Glutamatergic neuron (in vitro differentiated cells): ENCODE measurements at regions not wholly inside any gene's neighbourhood (a gene's known extent, or its start where the extent isn't known, plus 50 kb on each side); places are given as distances from the start of the nearest gene placed in this dataset.

Source experiments
- DNase-seq: peaks from one replicate; pipeline ENCODE4 v3.0.0; 2022
- H3K27ac Mint-ChIP-seq: one replicate; pipeline ENCODE4 v1.8.0; 2020; ENCODE audit warnings: mild to moderate bottlenecking, mixed read lengths, inconsistent platforms; ENCODE audit not compliant: unreplicated experiment
- H3K27me3 Mint-ChIP-seq: one replicate; pipeline ENCODE4 v1.8.0; 2020; ENCODE audit warnings: mild to moderate bottlenecking, moderate library complexity, mixed read lengths, inconsistent platforms; ENCODE audit not compliant: unreplicated experiment
- H3K36me3 Mint-ChIP-seq: one replicate; pipeline ENCODE4 v1.8.0; 2020; ENCODE audit warnings: mild to moderate bottlenecking, mixed read lengths, inconsistent platforms; ENCODE audit not compliant: unreplicated experiment
- H3K4me1 Mint-ChIP-seq: one replicate; pipeline ENCODE4 v1.8.0; 2020; ENCODE audit warnings: mild to moderate bottlenecking, low read depth, mixed read lengths, inconsistent platforms; ENCODE audit not compliant: unreplicated experiment
- H3K4me3 Mint-ChIP-seq: one replicate; pipeline ENCODE4 v1.8.0; 2020; ENCODE audit warnings: mild to moderate bottlenecking, mixed read lengths, inconsistent platforms; ENCODE audit not compliant: unreplicated experiment
- H3K9me3 Mint-ChIP-seq: one replicate; pipeline ENCODE4 v1.8.0; 2020; ENCODE audit warnings: mild to moderate bottlenecking, moderate library complexity, mixed read lengths, inconsistent platforms; ENCODE audit not compliant: unreplicated experiment
- CTCF ChIP-seq: fragments of 200-600 bp; sonication (generic); IDR thresholded peaks from one replicate; pipeline ENCODE4 v1.5.0; 2021; ENCODE audit not compliant: partially characterized antibody, unreplicated experiment

GRCh38 chr7:109375823-109376222, 806.1 kb downstream of the DNAJB9 start:
- Mint-ChIP-seq H3K27me3 (no peaks in the 10 kb centered on the region), H3K27ac (no peak overlapping the region), H3K4me3 (no peak overlapping the region), H3K36me3 (no peaks in the 10 kb centered on the region), H3K9me3 (peaks cover 1% of the 10 kb centered on the region), H3K4me1 (no peaks in the 10 kb centered on the region)
- TF ChIP-seq CTCF, result no peak
- no peak for DNase-seq

- H3K9me3 Mint-ChIP-seq, result peaks cover 1% of the 10 kb centered on the region
- H3K27ac Mint-ChIP-seq, result no peak overlapping the region
- TF ChIP-seq CTCF, result no peak
- H3K4me1 Mint-ChIP-seq, result no peaks in the 10 kb centered on the region
- no peaks in the 10 kb centered on the region for H3K27me3 Mint-ChIP-seq
- H3K4me3 Mint-ChIP-seq, result no peak overlapping the region
- no peaks in the 10 kb centered on the region for H3K36me3 Mint-ChIP-seq
- no peak for DNase-seq
Measured at GRCh38 chr7:109376576-109376975, 806.9 kb downstream of the DNAJB9 start.

- H3K27me3 Mint-ChIP-seq, result no peaks in the 10 kb centered on the region
- no peaks in the 10 kb centered on the region for H3K36me3 Mint-ChIP-seq
- H3K4me1 Mint-ChIP-seq, result no peaks in the 10 kb centered on the region
- DNase-seq, result no peak
- H3K9me3 Mint-ChIP-seq, result peaks cover 1% of the 10 kb centered on the region
- no peak overlapping the region for H3K4me3 Mint-ChIP-seq
- TF ChIP-seq CTCF, result no peak
- no peak overlapping the region for H3K27ac Mint-ChIP-seq
Measured at GRCh38 chr7:109377076-109377884, 807.6 kb downstream of the DNAJB9 start.

GRCh38 chr7:109386959-109387358, 817.3 kb downstream of the DNAJB9 start:
- Mint-ChIP-seq H3K27ac (no peak overlapping the region), H3K4me3 (no peak overlapping the region), H3K36me3 (no peaks in the 10 kb centered on the region), H3K9me3 (no peaks in the 10 kb centered on the region), H3K4me1 (no peaks in the 10 kb centered on the region), H3K27me3 (no peaks in the 10 kb centered on the region)
- no peak for TF ChIP-seq CTCF
- DNase-seq, result no peak

- no peak for DNase-seq
- Mint-ChIP-seq H3K4me1 (no peaks in the 10 kb centered on the region), H3K36me3 (no peaks in the 10 kb centered on the region), H3K27ac (no peak overlapping the region), H3K9me3 (no peaks in the 10 kb centered on the region), H3K27me3 (no peaks in the 10 kb centered on the region), H3K4me3 (no peak overlapping the region)
- TF ChIP-seq CTCF, result no peak
Measured at GRCh38 chr7:109387530-109387929, 817.9 kb downstream of the DNAJB9 start.
